ENCODE measurements at regions not wholly inside any gene's neighbourhood (a gene's known extent, or its start where the extent isn't known, plus 50 kb on each side); places are given as distances from the start of the nearest gene placed in this dataset.

- Mint-ChIP-seq H3K27me3 (ENCODE audit: low read depth in 3 of 3) (peaks cover 4 to 12% (median 9%) of the 10 kb centered on the region in 3 donors), H3K4me1 (peaks cover 2% of the 10 kb centered on the region), H3K9me3 (no peaks in the 10 kb centered on the region), H3K4me3 (no peak overlapping the region), H3K27ac (no peak overlapping the region), H3K36me3 (no peaks in the 10 kb centered on the region)
- no peaks in the 10 kb centered on the region for H3K79me2 ChIP-seq (ENCODE audit: insufficient read depth, low read length)
- H3K9ac ChIP-seq (ENCODE audit: insufficient read depth, low read length, poor library complexity, severe bottlenecking) = no peak overlapping the region
- no peaks in the 10 kb centered on the region for H3K4me1 ChIP-seq (ENCODE audit: control insufficient read depth in 1 of 2, insufficient read depth in 2 of 2, low read length in 2 of 2)
- WGBS (ENCODE audit: insufficient coverage) = 12% methylated on average over 3 of the region's 4 CpGs
- H4K20me1 ChIP-seq (ENCODE audit: insufficient read depth, low read length) = no peaks in the 10 kb centered on the region
- DNase-seq = no peak
- no peak overlapping the region for H3K27ac ChIP-seq (ENCODE audit: low read depth in 1 of 2, low read length in 2 of 2)
- H3K27me3 ChIP-seq (ENCODE audit: control insufficient read depth in 2 of 2, insufficient read depth in 2 of 2, low read length in 2 of 2) = no peaks in the 10 kb centered on the region
- intact Hi-C loops (cut with micrococcal nuclease) = no loop called here
- no peaks in the 10 kb centered on the region for H3K9me3 ChIP-seq (replicated peaks in 1 of 2; ENCODE audit: control insufficient read depth in 1 of 2, insufficient read depth in 1 of 2, low read length in 2 of 2)
- TF ChIP-seq, protein P1, sequence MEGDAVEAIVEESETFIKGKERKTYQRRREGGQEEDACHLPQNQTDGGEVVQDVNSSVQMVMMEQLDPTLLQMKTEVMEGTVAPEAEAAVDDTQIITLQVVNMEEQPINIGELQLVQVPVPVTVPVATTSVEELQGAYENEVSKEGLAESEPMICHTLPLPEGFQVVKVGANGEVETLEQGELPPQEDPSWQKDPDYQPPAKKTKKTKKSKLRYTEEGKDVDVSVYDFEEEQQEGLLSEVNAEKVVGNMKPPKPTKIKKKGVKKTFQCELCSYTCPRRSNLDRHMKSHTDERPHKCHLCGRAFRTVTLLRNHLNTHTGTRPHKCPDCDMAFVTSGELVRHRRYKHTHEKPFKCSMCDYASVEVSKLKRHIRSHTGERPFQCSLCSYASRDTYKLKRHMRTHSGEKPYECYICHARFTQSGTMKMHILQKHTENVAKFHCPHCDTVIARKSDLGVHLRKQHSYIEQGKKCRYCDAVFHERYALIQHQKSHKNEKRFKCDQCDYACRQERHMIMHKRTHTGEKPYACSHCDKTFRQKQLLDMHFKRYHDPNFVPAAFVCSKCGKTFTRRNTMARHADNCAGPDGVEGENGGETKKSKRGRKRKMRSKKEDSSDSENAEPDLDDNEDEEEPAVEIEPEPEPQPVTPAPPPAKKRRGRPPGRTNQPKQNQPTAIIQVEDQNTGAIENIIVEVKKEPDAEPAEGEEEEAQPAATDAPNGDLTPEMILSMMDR (IDR thresholded peaks at IDR 0.05) = no peak
- no peak overlapping the region for H3K4me2 ChIP-seq (replicated peaks; ENCODE audit: extremely low read depth, low read length, poor library complexity, severe bottlenecking)
- no peak overlapping the region for H2AFZ ChIP-seq (ENCODE audit: insufficient read depth, low read depth, low read length, poor library complexity, severe bottlenecking)
- H3K4me3 ChIP-seq (replicated peaks in 1 of 3; ENCODE audit: low read depth in 2 of 3, low read length in 3 of 3) = no peak overlapping the region
- no peaks in the 10 kb centered on the region for H3K36me3 ChIP-seq (replicated peaks in 1 of 2; ENCODE audit: control insufficient read depth in 1 of 2, insufficient read depth in 2 of 2, low read length in 2 of 2)
Observed at GRCh38 chr16:50457423-50457822, 88.6 kb upstream of the BRD7 start.

- H4K20me1 ChIP-seq (ENCODE audit: insufficient read depth, low read length) = no peaks in the 10 kb centered on the region
- WGBS (ENCODE audit: insufficient coverage) = 92% methylated on average over 6 of the region's 7 CpGs
- H3K27ac ChIP-seq (ENCODE audit: low read depth in 1 of 2, low read length in 2 of 2) = no peak overlapping the region
- peaks cover 4 to 9% (median 8%) of the 10 kb centered on the region in 3 donors for H3K27me3 Mint-ChIP-seq (ENCODE audit: low read depth in 3 of 3)
- no peak overlapping the region for H3K4me2 ChIP-seq (replicated peaks; ENCODE audit: extremely low read depth, low read length, poor library complexity, severe bottlenecking)
- no peaks in the 10 kb centered on the region for H3K27me3 ChIP-seq (ENCODE audit: control insufficient read depth in 2 of 2, insufficient read depth in 2 of 2, low read length in 2 of 2)
- no peaks in the 10 kb centered on the region for H3K79me2 ChIP-seq (ENCODE audit: insufficient read depth, low read length)
- no peak overlapping the region for H3K4me3 Mint-ChIP-seq
- no peak overlapping the region for H3K4me3 ChIP-seq (replicated peaks in 1 of 3; ENCODE audit: low read depth in 2 of 3, low read length in 3 of 3)
- no peaks in the 10 kb centered on the region for H3K9me3 ChIP-seq (replicated peaks in 1 of 2; ENCODE audit: control insufficient read depth in 1 of 2, insufficient read depth in 1 of 2, low read length in 2 of 2)
- no peak for DNase-seq
- H3K9ac ChIP-seq (ENCODE audit: insufficient read depth, low read length, poor library complexity, severe bottlenecking) = no peak overlapping the region
- intact Hi-C loops (cut with micrococcal nuclease) = no loop called here
- TF ChIP-seq, protein P1 (IDR thresholded peaks at IDR 0.05) = no peak
- no peaks in the 10 kb centered on the region for H3K9me3 Mint-ChIP-seq
- H3K36me3 Mint-ChIP-seq = no peaks in the 10 kb centered on the region
- H3K4me1 Mint-ChIP-seq = peaks cover 2% of the 10 kb centered on the region
- H3K4me1 ChIP-seq (ENCODE audit: control insufficient read depth in 1 of 2, insufficient read depth in 2 of 2, low read length in 2 of 2) = no peaks in the 10 kb centered on the region
- H3K27ac Mint-ChIP-seq = no peak overlapping the region
- H2AFZ ChIP-seq (ENCODE audit: insufficient read depth, low read depth, low read length, poor library complexity, severe bottlenecking) = no peak overlapping the region
- H3K36me3 ChIP-seq (replicated peaks in 1 of 2; ENCODE audit: control insufficient read depth in 1 of 2, insufficient read depth in 2 of 2, low read length in 2 of 2) = no peaks in the 10 kb centered on the region
Observed at GRCh38 chr16:50455288-50455845, 86.6 kb upstream of the BRD7 start.

All from CD14-positive monocyte (primary cell).